Superior temporal gyrus (tissue), 1 donor: ENCODE measurements at regions not wholly inside any gene's neighbourhood (a gene's known extent, or its start where the extent isn't known, plus 50 kb on each side); places are given as distances from the start of the nearest gene placed in this dataset.

Source experiments
- DNase-seq: peaks from one replicate; pipeline ENCODE4 v3.0.0-alpha.2; 2016; ENCODE audit errors: extremely low spot score

GRCh38 chr11:39144351-39145130 is 2314.9 kb downstream of the LRRC4C start:
- peak; percentile 47 for DNase-seq

GRCh38 chr11:39139581-39139980 is 2319.9 kb downstream of the LRRC4C start:
- no peak for DNase-seq

GRCh38 chr11:39120890-39121289 is 2338.6 kb downstream of the LRRC4C start:
- DNase-seq: no peak

GRCh38 chr11:39113606-39114005 is 2345.8 kb downstream of the LRRC4C start:
- DNase-seq: no peak

- no peak for DNase-seq
Observed at GRCh38 chr11:39102236-39102635, 2357.2 kb downstream of the LRRC4C start.

GRCh38 chr11:39078465-39078864 is 2381.0 kb downstream of the LRRC4C start:
- DNase-seq: no peak

GRCh38 chr11:39037611-39038010 is 2421.8 kb downstream of the LRRC4C start:
- DNase-seq: no peak

- no peak for DNase-seq
Observed at GRCh38 chr11:39036021-39036420, 2423.4 kb downstream of the LRRC4C start.

- DNase-seq: no peak
Observed at GRCh38 chr11:39021539-39021938, 2423.5 kb upstream of the RAG2 start.

- DNase-seq: no peak
Observed at GRCh38 chr11:39011797-39012196, 2413.8 kb upstream of the RAG2 start.

GRCh38 chr11:38990841-38991240 is 2392.8 kb upstream of the RAG2 start:
- DNase-seq: no peak

GRCh38 chr11:38990139-38990538 is 2392.1 kb upstream of the RAG2 start:
- no peak for DNase-seq

GRCh38 chr11:38988908-38989307 is 2390.9 kb upstream of the RAG2 start:
- DNase-seq: no peak

GRCh38 chr11:38972220-38972619 is 2374.2 kb upstream of the RAG2 start:
- no peak for DNase-seq

- DNase-seq: no peak
Observed at GRCh38 chr11:38971141-38971540, 2373.1 kb upstream of the RAG2 start.

GRCh38 chr11:38968951-38969350 is 2370.9 kb upstream of the RAG2 start:
- no peak for DNase-seq

GRCh38 chr11:38952698-38953097 is 2354.7 kb upstream of the RAG2 start:
- no peak for DNase-seq

GRCh38 chr11:38950867-38951266 is 2352.8 kb upstream of the RAG2 start:
- peak; percentile 24 for DNase-seq

- no peak for DNase-seq
Observed at GRCh38 chr11:38948392-38948791, 2350.4 kb upstream of the RAG2 start.

- DNase-seq: no peak
Observed at GRCh38 chr11:38937709-38938108, 2339.7 kb upstream of the RAG2 start.

- no peak for DNase-seq
Observed at GRCh38 chr11:38935941-38936340, 2337.9 kb upstream of the RAG2 start.

- DNase-seq: no peak
Observed at GRCh38 chr11:38927993-38928392, 2330.0 kb upstream of the RAG2 start.

GRCh38 chr11:38924644-38925043 is 2326.6 kb upstream of the RAG2 start:
- DNase-seq: no peak

- DNase-seq: no peak
Observed at GRCh38 chr11:38900211-38900610, 2302.2 kb upstream of the RAG2 start.
